GM21381 (cell line): ENCODE measurements at regions not wholly inside any gene's neighbourhood (a gene's known extent, or its start where the extent isn't known, plus 50 kb on each side); places are given as distances from the start of the nearest gene placed in this dataset.
"Not testable (repeated sequence)": the region's sequence is repeated elsewhere in the genome, so short reads cannot be mapped to it uniquely, and the experiment has no call there.

ENCODE experiments used
- ATAC-seq: cut with Tn5 transposase; IDR thresholded peaks from one replicate; pipeline ENCODE4 v1.9.1; 2021; ENCODE audit warnings: mild to moderate bottlenecking, moderate library complexity; ENCODE audit not compliant: unreplicated experiment

DNA sequence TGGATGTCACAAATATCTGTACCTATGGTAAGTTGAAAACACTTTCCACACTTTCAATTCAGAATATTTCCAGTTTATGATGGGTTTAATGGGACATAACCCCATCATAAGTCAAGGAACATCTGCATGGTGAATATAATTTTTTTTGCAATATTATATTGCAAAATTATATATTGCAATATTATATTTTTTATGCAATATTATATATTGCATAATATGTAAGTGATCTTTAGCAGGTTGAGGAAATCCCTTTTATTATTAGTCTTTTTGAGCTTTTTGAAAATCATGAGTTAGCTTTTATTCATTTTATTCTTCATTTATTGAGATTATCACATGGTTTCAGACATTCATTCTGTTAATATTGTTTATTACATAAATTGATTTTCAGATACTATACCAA lies 342.2 kb upstream of the GALNT5 start:
- no peak for ATAC-seq

DNA sequence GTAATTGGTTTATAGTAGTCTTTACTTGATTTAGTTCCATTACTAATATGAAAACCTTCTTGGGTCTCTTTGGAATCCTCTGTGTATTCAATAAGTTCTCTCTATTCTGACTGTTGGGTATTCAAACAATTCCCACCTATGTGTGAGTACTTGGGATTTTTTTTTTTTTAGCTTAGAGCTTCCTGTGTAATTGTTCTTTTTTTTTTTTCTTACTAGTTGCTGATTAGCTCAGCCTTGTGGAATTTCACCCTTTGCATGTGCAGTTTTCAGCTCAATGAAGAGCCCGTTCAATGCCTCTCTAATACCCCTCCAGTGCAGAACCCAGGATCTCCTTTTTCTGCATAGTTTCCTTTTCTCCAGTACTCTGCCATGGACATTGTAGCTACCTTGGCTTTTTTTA lies 339.1 kb upstream of the GALNT5 start:
- no peak for ATAC-seq

DNA sequence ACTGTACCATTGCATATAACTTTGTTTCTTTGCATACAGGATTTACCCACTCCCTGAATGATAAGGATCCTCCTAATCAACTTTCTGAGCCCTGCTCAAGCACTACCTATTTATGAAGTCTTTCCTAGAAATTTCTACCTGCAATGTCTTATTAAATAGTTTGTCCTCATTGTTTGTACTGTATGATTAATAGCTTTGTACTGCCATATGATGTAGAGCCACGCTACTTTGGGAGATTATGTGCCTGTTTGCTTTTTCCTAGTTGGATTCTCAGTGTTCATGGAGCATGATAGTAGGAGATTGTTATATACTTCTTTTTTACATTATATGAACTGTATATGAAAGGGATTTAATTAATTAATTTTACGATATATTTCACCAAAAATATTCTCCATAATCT lies 327.1 kb upstream of the GALNT5 start:
- no peak for ATAC-seq

DNA sequence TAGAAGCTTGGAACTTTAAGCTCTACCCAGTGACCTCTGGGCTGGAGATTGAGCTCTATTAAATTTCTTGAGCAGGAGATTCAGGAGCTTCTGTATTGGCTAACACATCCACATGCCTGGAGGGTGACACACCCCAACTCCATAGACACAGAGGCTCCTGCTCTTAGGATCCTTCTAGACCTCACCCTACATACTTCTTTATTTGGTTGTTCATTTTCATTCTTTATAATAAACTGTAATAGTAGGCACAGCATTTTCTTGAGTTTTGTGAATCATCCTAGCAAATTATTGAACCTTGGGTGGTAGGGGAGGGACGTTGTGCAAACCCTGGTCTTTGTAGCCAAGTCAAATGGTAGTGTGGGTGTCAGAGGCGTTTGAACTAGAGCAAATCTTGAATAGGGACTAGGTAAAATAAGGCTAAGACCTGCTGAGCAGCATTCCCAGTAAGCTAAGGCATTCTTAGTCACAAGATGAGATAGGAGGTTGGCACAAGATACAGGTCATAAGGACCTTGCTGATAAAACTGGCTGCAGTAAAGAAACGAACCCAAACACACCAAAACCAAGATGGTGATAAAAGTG lies 323.8 kb upstream of the GALNT5 start:
- no peak for ATAC-seq

DNA sequence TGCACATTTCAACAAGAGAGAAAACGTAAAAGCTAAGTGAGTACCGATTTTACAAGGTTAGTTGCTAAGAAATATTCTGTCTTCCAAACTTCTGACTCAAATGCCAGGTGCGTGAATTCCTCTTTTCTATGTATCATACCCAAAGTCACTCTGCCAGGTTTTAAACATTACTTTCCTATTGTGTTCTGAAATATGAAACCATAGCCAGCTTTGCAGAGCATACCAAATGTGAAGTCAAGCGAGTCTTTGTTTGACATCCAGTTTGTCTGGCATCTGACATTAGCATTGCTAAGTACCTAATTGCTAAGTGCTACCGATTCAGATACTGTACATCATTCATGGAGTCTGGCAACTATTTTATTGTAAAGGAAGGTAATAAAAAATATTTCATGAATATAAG lies 321.9 kb upstream of the GALNT5 start:
- ATAC-seq: no peak

DNA sequence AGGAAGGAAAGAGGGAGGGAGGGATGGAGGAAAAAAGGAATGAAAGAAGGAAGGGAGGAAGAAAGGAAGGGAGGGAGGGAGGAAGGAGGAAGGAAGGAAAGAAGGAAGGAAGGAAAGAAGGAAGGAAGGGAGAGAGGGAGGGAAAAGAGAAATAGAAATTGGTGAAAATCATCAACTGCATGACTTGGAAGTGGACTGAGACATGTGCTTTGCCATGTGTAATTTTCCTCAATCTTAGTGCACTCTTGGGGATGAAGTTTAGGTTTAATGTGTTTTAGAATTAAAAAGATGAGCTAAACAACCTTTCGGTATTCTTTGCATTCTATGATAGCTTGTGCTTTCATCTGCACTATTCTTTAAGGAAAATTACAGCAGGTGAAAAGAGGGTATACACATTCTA lies 320.1 kb upstream of the GALNT5 start:
- no peak for ATAC-seq

DNA sequence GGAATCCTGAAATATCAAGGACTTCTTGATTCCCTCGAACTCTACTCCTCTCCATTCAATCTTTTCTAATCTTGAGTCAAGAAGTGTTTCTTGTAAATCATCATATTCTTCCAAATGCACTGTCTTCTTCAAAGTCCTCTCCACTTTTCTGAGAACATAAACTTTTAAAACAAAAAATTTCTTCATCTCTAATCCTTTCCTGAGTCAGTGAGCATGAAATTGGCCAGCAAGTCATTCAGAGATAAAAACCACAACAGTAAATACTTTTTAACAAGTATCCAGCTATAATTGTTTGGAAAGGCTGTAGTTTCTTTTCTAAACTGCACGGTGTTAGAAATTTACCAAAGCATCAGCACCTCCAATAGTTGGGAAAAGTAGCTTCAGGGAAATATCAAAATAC lies 312.6 kb upstream of the GALNT5 start:
- ATAC-seq: no peak

DNA sequence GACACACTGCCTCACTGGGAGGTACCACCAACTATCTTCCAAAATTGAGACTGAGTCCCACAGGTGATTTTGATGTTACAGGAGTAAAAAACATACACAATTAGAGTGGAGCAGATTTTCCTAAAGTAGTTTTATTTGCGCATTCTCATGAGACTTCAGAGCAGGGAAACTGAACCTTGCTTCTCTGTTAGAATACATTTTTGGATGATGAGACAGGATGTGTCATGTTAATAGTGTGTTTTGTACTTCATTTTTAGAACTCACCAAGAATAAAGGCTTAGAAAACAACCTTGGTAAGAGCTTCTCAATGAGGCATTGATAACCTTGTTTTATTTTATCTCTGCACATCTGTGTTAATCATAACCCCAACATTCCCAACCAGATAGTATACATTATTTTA lies 310.2 kb upstream of the GALNT5 start:
- no peak for ATAC-seq

DNA sequence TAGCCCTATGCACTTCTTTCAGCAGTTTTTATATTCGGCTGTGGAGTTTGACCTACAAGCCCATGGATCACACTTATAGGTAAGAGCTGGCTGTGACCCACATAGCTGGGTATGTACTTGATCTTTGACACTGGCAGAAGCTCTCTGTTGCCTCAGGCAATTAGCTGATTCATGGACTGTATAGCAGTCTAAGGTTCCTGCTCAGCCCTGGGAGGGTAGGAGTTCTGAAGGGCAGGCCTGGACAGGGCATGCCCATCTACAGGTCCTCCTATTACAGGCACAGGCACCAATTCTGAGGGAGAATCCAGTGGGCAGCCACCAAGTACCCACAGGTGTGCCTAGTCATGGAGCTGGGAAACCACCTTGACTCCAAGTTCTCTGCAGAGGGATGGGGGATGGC lies 301.8 kb upstream of the GALNT5 start:
- ATAC-seq: no peak

DNA sequence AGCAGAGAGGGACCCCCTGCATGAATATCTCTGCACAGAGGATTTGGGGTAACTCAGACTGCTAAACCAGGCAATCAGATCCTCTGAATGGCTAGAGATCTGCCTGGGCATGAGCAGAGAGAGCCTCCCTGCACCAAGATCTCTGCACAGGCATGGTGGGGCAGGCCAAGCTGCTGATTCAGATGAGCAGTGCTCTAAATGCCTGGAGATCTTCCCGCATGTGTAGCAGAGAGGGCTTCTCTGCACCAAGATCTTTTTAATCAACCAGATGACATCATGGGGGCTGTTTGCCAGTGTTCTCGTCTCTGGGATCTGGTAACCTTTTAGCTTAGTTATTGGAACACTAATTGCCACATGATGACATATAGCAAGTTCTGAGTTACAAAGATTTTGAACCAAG lies 301.3 kb upstream of the GALNT5 start:
- no peak for ATAC-seq

DNA sequence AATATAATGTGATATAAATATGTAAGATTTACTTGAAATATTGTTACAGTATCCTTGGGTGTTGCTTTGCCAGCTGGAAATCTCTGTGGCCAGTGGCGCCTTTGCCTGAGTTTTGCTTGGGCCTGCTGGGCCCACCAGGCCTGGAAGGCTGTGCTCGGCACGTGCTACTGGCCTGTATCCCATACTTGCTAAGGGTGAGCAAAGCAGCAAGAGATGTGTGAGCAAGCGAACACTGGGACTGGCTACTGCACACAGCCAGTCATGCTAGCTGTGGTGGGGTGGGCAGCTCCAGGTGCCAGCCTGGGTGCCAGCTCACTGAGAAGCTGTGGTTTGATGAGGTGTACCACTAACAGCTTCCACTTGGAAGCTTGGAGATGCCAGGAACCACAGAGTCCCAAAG lies 299.1 kb upstream of the GALNT5 start:
- no peak for ATAC-seq

DNA sequence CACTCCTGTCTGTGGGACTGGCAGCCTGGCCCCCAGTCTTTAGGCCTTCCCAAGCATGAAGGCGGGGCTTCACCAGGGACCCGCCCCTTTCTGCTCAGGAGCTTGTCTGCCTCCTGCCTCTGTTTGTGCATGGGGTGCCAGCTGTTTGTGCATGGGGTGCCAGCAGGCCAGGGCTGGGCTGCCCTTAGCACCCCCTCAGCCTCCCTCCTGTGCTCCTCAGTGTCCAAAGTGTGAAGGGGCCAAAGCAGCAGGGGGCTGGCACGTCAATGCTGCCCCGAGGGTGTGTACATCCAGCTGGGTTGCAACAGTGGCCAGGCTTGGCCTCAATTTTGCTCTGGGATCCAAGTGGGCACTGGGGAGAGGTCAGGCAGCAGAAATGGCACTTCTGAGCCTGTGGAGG lies 298.0 kb upstream of the GALNT5 start:
- ATAC-seq: no peak

DNA sequence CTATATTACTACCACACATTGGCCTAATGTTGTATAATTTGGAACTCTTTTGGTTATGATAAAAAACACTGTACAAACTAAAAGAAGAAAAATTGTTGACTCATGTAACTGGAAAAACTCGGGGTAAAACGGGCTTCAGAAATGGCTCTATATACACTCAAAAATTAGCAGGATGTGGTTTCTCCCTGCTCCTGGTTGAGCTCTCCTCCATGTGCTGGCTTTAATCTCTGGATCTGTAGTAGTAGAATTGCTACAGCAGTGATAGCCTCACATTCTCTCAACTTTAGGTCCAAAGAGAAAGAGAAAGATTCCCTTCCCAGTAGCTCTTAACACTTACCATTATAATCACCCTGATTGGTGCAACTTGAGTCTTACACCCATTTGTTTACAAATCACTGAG lies 274.9 kb upstream of the GALNT5 start:
- ATAC-seq: no peak

DNA sequence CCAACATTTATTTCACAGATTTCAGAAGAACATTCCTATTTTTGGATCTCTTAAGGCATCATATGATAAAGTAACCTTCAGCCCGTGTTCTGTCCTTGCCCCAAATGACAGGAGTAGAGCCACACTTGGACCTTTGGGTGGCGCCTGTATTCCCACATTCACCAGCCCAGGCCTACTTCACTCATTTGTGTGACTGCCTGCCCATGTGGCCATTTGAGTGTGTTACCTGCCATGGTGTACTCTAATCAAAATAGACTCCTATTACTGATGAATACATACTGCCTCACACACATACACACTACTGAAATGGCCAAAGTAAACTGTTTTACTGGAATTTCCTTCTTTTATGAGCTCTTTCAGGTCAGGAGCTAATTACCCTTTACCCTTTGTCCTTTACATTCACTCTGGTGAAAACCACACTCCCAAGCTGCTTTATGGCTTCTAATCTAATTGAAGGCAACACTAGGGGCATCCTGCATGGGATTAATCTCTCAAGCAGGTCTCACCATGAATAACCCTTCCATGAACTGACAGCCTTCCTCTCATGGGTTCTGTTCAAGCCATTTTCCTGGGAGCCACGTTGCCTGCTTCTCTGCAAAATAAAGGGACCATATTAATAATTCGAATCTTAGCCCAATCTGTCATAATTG lies 271.0 kb upstream of the GALNT5 start:
- no peak for ATAC-seq

DNA sequence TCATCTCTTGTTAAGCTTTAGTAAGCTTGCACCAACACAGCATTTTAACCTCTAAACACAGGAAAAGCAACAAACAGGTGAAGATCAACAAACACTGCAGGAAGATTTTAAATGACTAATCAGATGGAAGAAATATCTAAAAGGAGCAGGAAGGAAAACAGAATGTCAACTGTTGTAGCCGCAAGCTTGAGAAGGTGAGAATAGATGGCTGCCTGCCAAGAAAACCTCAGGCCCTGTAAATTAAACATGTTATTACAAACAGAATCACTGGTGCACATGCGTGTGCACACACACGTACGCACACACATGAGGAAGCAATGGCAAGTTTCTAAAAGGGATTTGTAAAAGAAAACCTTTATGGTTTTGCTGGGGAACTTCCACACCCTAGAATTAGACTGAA lies 257.8 kb upstream of the GALNT5 start:
- ATAC-seq: no peak

DNA sequence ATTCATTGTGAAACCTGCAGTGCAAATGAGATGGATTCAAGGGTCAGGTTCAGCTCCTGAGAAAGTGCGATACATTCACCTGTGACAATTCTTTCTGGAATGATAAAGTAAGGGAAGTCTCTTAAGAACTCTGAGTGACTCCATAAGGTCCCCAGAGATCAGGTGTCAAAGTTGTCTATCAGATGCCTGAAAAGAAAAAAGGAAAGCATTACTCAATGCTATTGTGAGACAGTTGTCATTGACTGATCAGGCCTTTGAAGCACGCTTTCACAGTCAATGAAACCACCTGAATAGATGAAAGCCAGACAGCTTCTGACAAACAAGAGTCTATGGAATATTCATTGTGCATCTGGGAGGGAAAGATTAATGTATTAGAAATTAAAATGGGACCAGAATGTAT lies 252.7 kb upstream of the GALNT5 start:
- no peak for ATAC-seq

DNA sequence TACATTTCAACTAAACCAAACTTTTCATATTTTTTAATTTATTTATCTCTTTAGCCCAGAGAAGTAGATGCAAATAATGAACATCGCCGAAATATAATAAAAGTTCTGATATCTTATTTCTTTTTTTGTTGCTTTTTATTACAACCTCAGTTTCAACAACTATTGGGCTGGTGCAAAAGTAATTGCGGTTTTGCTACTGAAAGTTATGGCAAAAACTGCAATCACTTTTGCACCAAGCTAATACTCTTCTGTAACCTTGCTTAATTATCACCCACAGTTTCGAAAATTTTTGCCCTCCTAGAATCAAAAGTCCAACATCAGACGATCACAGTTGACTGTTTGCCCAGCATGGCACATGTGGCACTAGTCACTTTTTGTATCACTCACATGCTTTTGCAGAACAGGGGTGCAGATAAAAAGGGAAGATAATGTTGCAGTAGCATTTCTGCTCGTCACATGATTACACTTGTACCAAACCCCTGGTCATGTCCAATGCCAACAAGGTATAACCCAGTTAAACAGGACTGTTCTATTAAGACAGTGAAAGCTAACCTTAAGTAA lies 242.4 kb upstream of the GALNT5 start:
- no peak for ATAC-seq

DNA sequence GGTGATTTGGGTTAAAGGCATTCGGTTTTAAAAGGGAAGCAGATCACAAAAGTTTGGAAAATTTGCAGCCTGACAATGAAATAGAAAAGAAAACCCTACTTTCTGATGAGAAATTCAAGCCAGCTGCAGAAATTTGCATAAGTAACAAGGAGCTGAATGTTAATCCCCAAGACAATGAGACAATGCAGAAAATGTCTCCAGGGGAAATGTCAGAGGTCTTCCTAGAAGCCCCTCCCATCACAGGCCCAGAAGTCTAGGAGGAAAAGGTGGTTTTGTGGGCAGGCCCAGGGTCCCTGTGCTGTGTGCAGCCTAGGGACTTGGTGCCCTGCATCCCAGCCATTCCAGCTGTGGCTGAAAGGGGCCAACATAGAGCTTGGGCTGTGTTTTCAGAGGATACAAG lies 234.2 kb upstream of the GALNT5 start:
- not testable (repeated sequence) for ATAC-seq

DNA sequence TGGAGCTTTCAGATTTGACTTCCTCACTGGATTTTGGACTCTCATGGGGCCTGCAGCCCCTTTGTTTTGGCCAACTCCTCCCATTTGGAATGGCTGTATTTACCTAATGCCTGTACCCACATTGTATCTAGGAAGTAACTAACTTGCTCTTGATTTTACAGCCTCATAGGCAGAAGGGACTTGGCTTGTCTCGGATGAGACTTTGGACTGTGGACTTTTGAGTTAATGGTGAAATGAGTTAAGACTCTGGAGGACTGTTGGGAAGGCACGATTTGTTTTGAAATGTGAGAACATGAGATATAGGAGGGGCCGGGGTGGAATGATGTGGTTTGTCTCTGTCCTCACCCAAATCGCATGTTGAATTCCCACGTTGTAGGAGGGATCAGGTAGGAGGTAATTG lies 233.4 kb upstream of the GALNT5 start:
- no peak for ATAC-seq

DNA sequence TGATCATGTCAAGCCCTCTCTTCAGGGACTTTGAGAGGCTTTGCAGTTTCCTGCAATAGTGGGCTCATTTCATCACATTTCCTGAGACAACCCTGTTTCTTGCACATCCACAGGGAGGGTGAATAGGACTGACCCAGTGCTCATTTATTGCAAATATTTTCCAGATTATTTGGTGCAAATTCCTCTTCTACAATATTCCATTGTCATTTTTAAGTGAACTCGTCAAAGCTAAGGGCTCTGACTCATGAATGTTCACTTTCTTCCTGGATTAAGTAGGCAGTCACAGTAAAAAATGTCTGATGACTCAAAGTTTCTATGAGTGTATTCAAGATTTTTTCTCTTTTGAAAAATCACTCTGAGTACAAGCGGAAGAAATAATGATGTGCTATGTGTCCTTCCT lies 225.5 kb upstream of the GALNT5 start:
- no peak for ATAC-seq

DNA sequence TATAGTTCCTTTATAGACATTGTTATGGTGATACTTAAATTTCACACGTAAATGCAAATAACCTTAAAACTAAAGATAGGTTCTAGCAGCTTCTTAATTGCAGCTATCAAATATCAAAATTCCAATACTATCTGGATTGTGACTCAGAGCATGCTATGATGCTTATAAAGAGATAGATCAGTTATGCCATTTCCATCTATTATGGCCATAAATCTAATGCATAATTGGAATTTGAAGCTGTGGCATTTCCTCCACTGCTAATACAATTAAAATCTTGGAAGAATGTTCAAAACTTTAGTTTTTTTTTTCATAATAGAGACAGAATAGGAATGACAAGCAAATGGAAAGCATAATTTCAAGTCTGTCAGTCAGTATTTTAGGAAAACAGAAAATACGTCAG lies 220.8 kb upstream of the GALNT5 start:
- ATAC-seq: no peak

DNA sequence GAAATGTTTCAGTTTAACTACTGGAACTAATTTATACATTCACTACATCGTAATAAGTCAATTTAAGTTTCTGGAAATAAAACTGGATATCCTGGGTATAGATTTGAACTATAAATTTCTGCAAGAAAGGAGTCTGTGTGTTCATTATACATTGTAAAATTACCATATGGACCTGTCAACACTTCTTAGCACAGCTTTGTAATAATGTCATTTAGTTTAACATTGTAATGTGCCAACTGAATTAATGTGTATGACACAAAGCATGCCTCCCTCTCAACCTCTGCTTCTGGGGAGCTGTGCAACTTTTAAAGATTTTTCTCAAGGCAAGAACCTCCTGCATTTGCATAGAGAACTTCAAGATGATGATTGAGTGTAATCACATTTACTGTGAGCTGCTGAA lies 213.7 kb upstream of the GALNT5 start:
- ATAC-seq: no peak

DNA sequence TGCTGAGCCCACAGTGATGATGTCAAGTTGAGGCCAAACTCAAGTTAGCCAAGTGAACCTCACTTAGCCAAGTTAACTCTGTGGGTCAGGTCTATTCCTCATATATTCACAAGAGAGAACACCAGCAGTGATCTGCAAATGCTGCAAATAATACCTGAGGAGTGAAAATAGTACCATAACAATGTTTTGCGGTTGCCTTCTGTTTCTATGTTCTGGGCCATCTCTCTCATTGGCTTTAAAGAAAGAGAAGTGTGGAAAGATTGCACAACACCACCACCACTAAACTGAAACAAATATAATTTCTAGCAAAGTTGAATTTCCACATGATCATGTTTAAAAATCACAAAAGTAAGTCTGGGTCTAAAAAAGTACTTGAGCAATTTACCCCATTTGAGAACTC lies 211.1 kb upstream of the GALNT5 start:
- no peak for ATAC-seq
